Caco-2 (cell line): ENCODE measurements at regions not wholly inside any gene's neighbourhood (a gene's known extent, or its start where the extent isn't known, plus 50 kb on each side); places are given as distances from the start of the nearest gene placed in this dataset.

Experiments
- BruUV-seq: library from RNA; stranded (reverse); fragments of 400-500 nt; replicated peaks from 2 replicates; lab custom pipeline; 2021; lab: Mats Ljungman, UMichigan
- CTCF ChIA-PET: fragments of 300-600 bp; sonication (Branson Sonifier 250); formaldehyde crosslinking; loops from one replicate; lab custom pipeline; 2022; ENCODE audit warnings: antibody characterized with exemption; lab: Charles Lee
- POLR2A ChIA-PET: fragments of 300-600 bp; sonication (Branson Sonifier 250); formaldehyde crosslinking; loops from one replicate; lab custom pipeline; 2022; ENCODE audit warnings: antibody characterized with exemption; lab: Charles Lee
- DNase-seq, 2 experiments: peaks; one replicate each; pipeline versions ENCODE4 v3.0.0 to v3.0.0-alpha.2; 2020 to 2022
- H3K27me3 ChIP-seq: replicated peaks from 2 replicates; pipeline ENCODE4 v1.6.0; 2011; ENCODE audit warnings: low read length; ENCODE audit not compliant: control insufficient read depth, insufficient read depth
- H3K36me3 ChIP-seq: 2 replicates; pipeline ENCODE4 v1.5.1; 2011; ENCODE audit warnings: low read length; ENCODE audit not compliant: control insufficient read depth, insufficient read depth
- H3K4me1 ChIP-seq: fragments of 250-450 bp; sonication (Bioruptor Pico); 2 replicates; pipeline ENCODE4 v1.5.1; 2020; ENCODE audit warnings: mild to moderate bottlenecking
- H3K4me3 ChIP-seq: 2 replicates; pipeline ENCODE4 v1.5.1; 2011; ENCODE audit warnings: low read depth, mild to moderate bottlenecking, control low read depth, low read length
- H3K9me3 ChIP-seq: fragments of 250-450 bp; sonication (Bioruptor Pico); 2 replicates; pipeline ENCODE4 v1.5.1; 2020; ENCODE audit warnings: mild to moderate bottlenecking, moderate library complexity
- H3K27ac Mint-ChIP-seq: one replicate; pipeline ENCODE4 v1.8.0; 2022; ENCODE audit warnings: mixed read lengths; ENCODE audit not compliant: unreplicated experiment
- H3K27me3 Mint-ChIP-seq: one replicate; pipeline ENCODE4 v1.8.0; 2022; ENCODE audit warnings: mixed read lengths; ENCODE audit not compliant: insufficient read depth, unreplicated experiment
- H3K36me3 Mint-ChIP-seq: one replicate; pipeline ENCODE4 v1.8.0; 2022; ENCODE audit warnings: mild to moderate bottlenecking, mixed read lengths; ENCODE audit not compliant: insufficient read depth, unreplicated experiment
- H3K4me1 Mint-ChIP-seq: one replicate; pipeline ENCODE4 v1.8.0; 2022; ENCODE audit warnings: low read depth, mixed read lengths; ENCODE audit not compliant: unreplicated experiment
- H3K4me3 Mint-ChIP-seq: one replicate; pipeline ENCODE4 v1.8.0; 2022; ENCODE audit warnings: mild to moderate bottlenecking, moderate library complexity, mixed read lengths; ENCODE audit not compliant: unreplicated experiment
- H3K9me3 Mint-ChIP-seq: one replicate; pipeline ENCODE4 v1.8.0; 2022; ENCODE audit warnings: mixed read lengths; ENCODE audit not compliant: unreplicated experiment
- CTCF ChIP-seq, 2 experiments: fragments of 200-600 bp in 1 of 2; IDR thresholded peaks; 1 replicate in 1 of 2; 2 replicates in 1 of 2; pipeline versions ENCODE4 v1.5.1 to v1.8.0; 2011 to 2022; ENCODE audit warnings: antibody characterized with exemption in 1 of 2, control low read depth in 1 of 2, inconsistent platforms in 1 of 2, low read depth in 1 of 2, low read length in 1 of 2, mild to moderate bottlenecking in 1 of 2, moderate library complexity in 1 of 2; ENCODE audit not compliant: insufficient read depth in 1 of 2, severe bottlenecking in 1 of 2, unreplicated experiment in 1 of 2
- intact Hi-C: fragments of 100-400 bp; cut with micrococcal nuclease; formaldehyde crosslinking; loops from one replicate; pipeline ENCODE4 v1.10.0; 2022; ENCODE audit not compliant: unreplicated experiment

- Histone ChIP-seq H3K36me3 (no peaks in the 10 kb centered on the region), H3K4me1 (peaks cover 3% of the 10 kb centered on the region; the same call in 1 of the 2 replicates), H3K9me3 (no peaks in the 10 kb centered on the region), H3K27me3 (no peaks in the 10 kb centered on the region), H3K4me3 (no peak overlapping the region)
- no peaks in the 10 kb centered on the region for H3K27me3 Mint-ChIP-seq
- CTCF ChIA-PET, result no interaction called here
- H3K27ac Mint-ChIP-seq, result no peak overlapping the region
- no peak for TF ChIP-seq CTCF (IDR thresholded peaks at IDR 0.05; ENCODE audit: insufficient read depth in 1 of 2, low read depth in 1 of 2, low read length in 1 of 2, severe bottlenecking in 1 of 2, unreplicated experiment in 1 of 2)
- no peak overlapping the region for H3K4me3 Mint-ChIP-seq
- BruUV-seq, result no TSS peak
- H3K36me3 Mint-ChIP-seq, result no peaks in the 10 kb centered on the region
- DNase-seq, result no peak
- intact Hi-C loops, result no loop called here
- H3K4me1 Mint-ChIP-seq, result no peaks in the 10 kb centered on the region
- POLR2A ChIA-PET, result no interaction called here
- H3K9me3 Mint-ChIP-seq, result peaks cover 14% of the 10 kb centered on the region
Measured at GRCh38 chr6:71391126-71391525, 102.5 kb downstream of the OGFRL1 start.

- H3K4me3 Mint-ChIP-seq, result no peak overlapping the region
- BruUV-seq, result no TSS peak
- peaks cover 14% of the 10 kb centered on the region for H3K9me3 Mint-ChIP-seq
- Histone ChIP-seq H3K4me1 (peaks cover 3% of the 10 kb centered on the region; the same call in 1 of the 2 replicates), H3K4me3 (no peak overlapping the region), H3K9me3 (no peaks in the 10 kb centered on the region), H3K36me3 (no peaks in the 10 kb centered on the region), H3K27me3 (no peaks in the 10 kb centered on the region)
- intact Hi-C loops, result no loop called here
- TF ChIP-seq CTCF (IDR thresholded peaks at IDR 0.05; ENCODE audit: insufficient read depth in 1 of 2, low read depth in 1 of 2, low read length in 1 of 2, severe bottlenecking in 1 of 2, unreplicated experiment in 1 of 2), result no peak
- H3K4me1 Mint-ChIP-seq, result no peaks in the 10 kb centered on the region
- no peaks in the 10 kb centered on the region for H3K27me3 Mint-ChIP-seq
- H3K36me3 Mint-ChIP-seq, result no peaks in the 10 kb centered on the region
- no peak overlapping the region for H3K27ac Mint-ChIP-seq
- DNase-seq, result no peak
- CTCF ChIA-PET, result no interaction called here
- POLR2A ChIA-PET, result no interaction called here
Measured at GRCh38 chr6:71392276-71392675, 103.7 kb downstream of the OGFRL1 start.

DNA sequence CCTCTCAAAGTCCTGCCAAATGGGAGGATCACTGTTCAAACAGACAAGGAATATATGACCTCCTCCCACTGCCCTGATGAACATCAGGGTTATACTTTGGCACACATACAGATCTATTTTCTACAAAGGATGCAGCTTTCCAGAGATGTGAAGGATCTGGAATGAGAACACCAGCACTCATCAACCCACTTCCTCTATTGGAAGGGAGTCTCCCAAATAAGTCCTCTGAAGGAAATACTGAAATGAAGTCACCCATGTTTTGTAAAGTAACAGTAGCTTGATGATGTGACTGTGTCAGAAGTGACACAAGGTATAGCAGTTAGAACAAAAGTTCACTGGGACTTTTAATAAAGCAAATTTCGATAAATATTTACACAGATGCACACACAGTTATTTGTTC lies 104.9 kb downstream of the OGFRL1 start:
- Mint-ChIP-seq H3K36me3 (no peaks in the 10 kb centered on the region), H3K4me1 (no peaks in the 10 kb centered on the region), H3K9me3 (peaks cover 14% of the 10 kb centered on the region), H3K27ac (no peak overlapping the region), H3K4me3 (no peak overlapping the region), H3K27me3 (no peaks in the 10 kb centered on the region)
- POLR2A ChIA-PET, result no interaction called here
- Histone ChIP-seq H3K27me3 (no peaks in the 10 kb centered on the region), H3K4me3 (no peak overlapping the region), H3K9me3 (no peaks in the 10 kb centered on the region), H3K4me1 (peaks cover 3% of the 10 kb centered on the region; the same call in 1 of the 2 replicates), H3K36me3 (no peaks in the 10 kb centered on the region)
- BruUV-seq, result no TSS peak
- TF ChIP-seq CTCF (IDR thresholded peaks at IDR 0.05; ENCODE audit: insufficient read depth in 1 of 2, low read depth in 1 of 2, low read length in 1 of 2, severe bottlenecking in 1 of 2, unreplicated experiment in 1 of 2), result no peak
- CTCF ChIA-PET, result no interaction called here
- no peak for DNase-seq
- intact Hi-C loops, result no loop called here
